KMS-11 (cell line): ENCODE measurements at regions not wholly inside any gene's neighbourhood (a gene's known extent, or its start where the extent isn't known, plus 50 kb on each side); places are given as distances from the start of the nearest gene placed in this dataset.

ENCODE experiments used
- H2AFZ ChIP-seq: fragments of 200-600 bp; sonication (generic); 2 replicates; pipeline ENCODE4 v1.6.1; 2016; ENCODE audit warnings: antibody characterized with exemption, mixed run types, low read depth
- H3K27ac ChIP-seq: fragments of 200-600 bp; sonication (generic); 2 replicates; pipeline ENCODE4 v1.6.1; 2016; ENCODE audit warnings: mild to moderate bottlenecking, mixed run types
- H3K27me3 ChIP-seq: fragments of 200-600 bp; sonication (generic); 2 replicates; pipeline ENCODE4 v1.6.1; 2017; ENCODE audit warnings: mild to moderate bottlenecking, low read depth, mixed run types, moderate library complexity; ENCODE audit not compliant: insufficient read depth
- H3K36me3 ChIP-seq: fragments of 200-600 bp; sonication (generic); 2 replicates; pipeline ENCODE4 v1.6.1; 2017; ENCODE audit warnings: mild to moderate bottlenecking, mixed run types; ENCODE audit not compliant: insufficient read depth
- H3K4me1 ChIP-seq: fragments of 200-600 bp; sonication (generic); 2 replicates; pipeline ENCODE4 v1.6.1; 2016; ENCODE audit warnings: mild to moderate bottlenecking, low read depth, mixed run types; ENCODE audit not compliant: poor library complexity, severe bottlenecking
- H3K4me2 ChIP-seq: fragments of 200-600 bp; sonication (generic); 2 replicates; pipeline ENCODE4 v1.7.0; 2016; ENCODE audit warnings: mild to moderate bottlenecking, mixed run types
- H3K4me3 ChIP-seq: fragments of 200-600 bp; sonication (generic); IDR thresholded peaks from 2 replicates; pipeline ENCODE4 v1.6.1; 2017; ENCODE audit warnings: low read depth, low read length, mixed read lengths; ENCODE audit not compliant: insufficient read depth
- H3K79me2 ChIP-seq: fragments of 200-600 bp; sonication (generic); 2 replicates; pipeline ENCODE4 v1.6.1; 2016; ENCODE audit warnings: low read depth, mixed run types; ENCODE audit not compliant: insufficient read depth
- H3K9ac ChIP-seq: fragments of 200-600 bp; sonication (generic); 2 replicates; pipeline ENCODE4 v1.6.1; 2016; ENCODE audit warnings: mild to moderate bottlenecking, mixed run types
- H4K20me1 ChIP-seq: fragments of 200-600 bp; sonication (generic); 2 replicates; pipeline ENCODE4 v1.6.1; 2016; ENCODE audit warnings: mild to moderate bottlenecking, mixed run types; ENCODE audit not compliant: insufficient read depth
- CTCF ChIP-seq: fragments of 200-600 bp; sonication (generic); conservative IDR thresholded peaks from 2 replicates; pipeline ENCODE4 v1.6.1; 2017; ENCODE audit warnings: low read depth, mild to moderate bottlenecking, antibody characterized with exemption, low read length, moderate library complexity, mixed read lengths

- no peak for TF ChIP-seq CTCF
- Histone ChIP-seq H3K4me2 (no peak overlapping the region), H3K36me3 (no peaks in the 10 kb centered on the region), H3K27me3 (no peaks in the 10 kb centered on the region), H3K9ac (no peak overlapping the region), H3K4me1 (no peaks in the 10 kb centered on the region), H3K4me3 (no peak overlapping the region), H4K20me1 (no peaks in the 10 kb centered on the region), H3K27ac (no peak overlapping the region), H2AFZ (no peak overlapping the region), H3K79me2 (no peaks in the 10 kb centered on the region)
Observed at GRCh38 chr4:96264941-96265463, 425.1 kb downstream of the PDHA2 start.

GRCh38 chr4:96293806-96294205, 453.9 kb downstream of the PDHA2 start:
- H3K4me2 ChIP-seq = no peak overlapping the region
- H3K27me3 ChIP-seq = no peaks in the 10 kb centered on the region
- H3K4me3 ChIP-seq = no peak overlapping the region
- no peak for TF ChIP-seq CTCF
- no peaks in the 10 kb centered on the region for H3K36me3 ChIP-seq
- H3K9ac ChIP-seq = no peak overlapping the region
- H3K4me1 ChIP-seq = no peaks in the 10 kb centered on the region
- H2AFZ ChIP-seq = no peak overlapping the region
- H3K27ac ChIP-seq = no peak overlapping the region
- no peaks in the 10 kb centered on the region for H4K20me1 ChIP-seq
- no peaks in the 10 kb centered on the region for H3K79me2 ChIP-seq

GRCh38 chr4:96295143-96295741, 455.3 kb downstream of the PDHA2 start:
- Histone ChIP-seq H3K36me3 (no peaks in the 10 kb centered on the region), H2AFZ (no peak overlapping the region), H3K4me1 (no peaks in the 10 kb centered on the region), H3K27ac (no peak overlapping the region), H3K4me3 (no peak overlapping the region), H3K79me2 (no peaks in the 10 kb centered on the region), H3K9ac (no peak overlapping the region), H4K20me1 (no peaks in the 10 kb centered on the region), H3K4me2 (no peak overlapping the region), H3K27me3 (no peaks in the 10 kb centered on the region)
- TF ChIP-seq CTCF = no peak

- H3K27me3 ChIP-seq = no peaks in the 10 kb centered on the region
- H3K4me1 ChIP-seq = peaks cover 13% of the 10 kb centered on the region
- H3K27ac ChIP-seq = no peak overlapping the region
- no peaks in the 10 kb centered on the region for H3K36me3 ChIP-seq
- no peak overlapping the region for H2AFZ ChIP-seq
- H4K20me1 ChIP-seq = no peaks in the 10 kb centered on the region
- no peak for TF ChIP-seq CTCF
- no peak overlapping the region for H3K4me3 ChIP-seq
- no peak overlapping the region for H3K9ac ChIP-seq
- no peak overlapping the region for H3K4me2 ChIP-seq
- H3K79me2 ChIP-seq = no peaks in the 10 kb centered on the region
Observed at GRCh38 chr4:96301715-96302114, 461.8 kb downstream of the PDHA2 start.
